Hematopoietic multipotent progenitor cell (in vitro differentiated cells): ENCODE measurements at regions not wholly inside any gene's neighbourhood (a gene's known extent, or its start where the extent isn't known, plus 50 kb on each side); places are given as distances from the start of the nearest gene placed in this dataset.
A peak's percentile ranks its signal among the peaks of the same experiment; 100 is the strongest.
"Not testable (repeated sequence)": the region's sequence is repeated elsewhere in the genome, so short reads cannot be mapped to it uniquely, and the experiment has no call there.

Source experiments
- DNase-seq, 3 donors: peaks; one replicate each; pipeline ENCODE4 v3.0.0-alpha.2; 2011 to 2015; ENCODE audit warnings: low read depth in 2 of 3, low spot score in 2 of 3

DNA sequence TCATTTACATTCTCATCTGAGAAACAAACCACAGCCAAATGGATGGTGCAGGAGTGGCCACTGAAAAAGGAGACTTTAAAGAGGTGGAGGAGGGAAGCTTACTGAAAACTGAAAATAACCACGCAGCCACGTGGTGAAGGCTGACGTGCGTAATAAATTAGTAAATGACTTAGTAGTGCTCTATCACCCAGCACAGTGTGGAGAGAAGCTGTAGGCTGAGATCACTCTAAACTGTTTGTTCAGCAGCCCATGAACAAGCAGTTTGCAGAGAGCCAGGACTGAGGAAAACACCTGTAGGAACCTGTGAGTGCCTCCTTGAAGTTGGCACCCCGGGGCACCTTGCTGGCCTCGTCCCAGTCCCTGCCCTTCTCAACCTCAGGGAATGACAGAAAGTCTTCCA is 193.0 kb downstream of the TXNL1 start:
- no peak for DNase-seq

DNA sequence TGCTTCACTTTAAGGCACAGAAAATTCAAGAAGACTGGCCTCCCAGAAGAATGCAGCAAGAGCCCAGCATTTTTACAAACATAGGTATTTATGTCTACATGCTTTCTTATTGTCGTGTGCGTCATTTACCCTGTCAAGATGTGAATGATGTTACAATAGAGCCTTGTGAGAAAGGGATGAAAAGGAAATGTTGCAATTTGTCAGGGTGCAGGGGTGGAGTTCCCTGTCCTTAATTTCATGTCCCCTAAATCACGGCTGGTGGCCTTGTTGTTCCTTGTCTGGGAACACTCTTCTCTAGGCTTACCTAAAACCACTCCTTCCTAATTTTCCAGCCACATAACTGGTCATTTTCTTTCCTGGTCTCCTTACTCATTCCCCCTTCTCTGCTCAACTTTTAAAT is 194.2 kb downstream of the TXNL1 start:
- DNase-seq = no peak

DNA sequence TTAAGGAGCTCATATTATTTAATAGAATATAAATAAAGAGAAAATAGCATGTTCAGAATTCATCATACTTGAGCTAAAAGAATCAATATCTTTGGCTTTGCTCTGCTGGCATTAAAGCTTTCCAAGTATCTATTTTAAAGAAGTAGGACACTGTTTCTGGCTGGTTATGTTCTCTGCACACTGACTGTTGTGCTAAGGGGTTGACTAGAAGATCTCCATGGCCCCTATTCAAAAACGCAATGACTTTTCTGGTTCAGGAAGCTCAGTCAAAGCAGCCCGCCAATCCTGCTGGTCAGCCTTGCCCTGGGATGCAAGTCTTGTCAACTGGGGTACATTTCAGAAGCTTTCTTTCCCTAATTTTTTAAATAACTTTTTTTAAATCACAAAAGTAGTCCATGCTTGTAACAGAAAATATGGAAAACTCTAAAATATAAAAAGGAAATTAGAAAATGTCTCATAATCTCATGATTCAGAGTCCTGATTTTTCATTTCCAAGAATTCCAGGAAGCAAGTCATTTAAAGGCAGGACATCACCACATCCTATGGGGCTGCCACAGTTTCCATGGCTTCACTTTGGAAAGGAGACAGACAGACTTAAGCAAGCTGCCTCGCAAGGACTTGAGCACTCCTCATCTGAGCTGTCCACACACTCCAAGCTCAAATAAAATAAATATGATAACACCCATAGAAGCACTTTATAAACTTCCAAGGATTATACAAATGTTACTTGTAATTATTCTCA is 195.1 kb downstream of the TXNL1 start:
- DNase-seq = no peak

DNA sequence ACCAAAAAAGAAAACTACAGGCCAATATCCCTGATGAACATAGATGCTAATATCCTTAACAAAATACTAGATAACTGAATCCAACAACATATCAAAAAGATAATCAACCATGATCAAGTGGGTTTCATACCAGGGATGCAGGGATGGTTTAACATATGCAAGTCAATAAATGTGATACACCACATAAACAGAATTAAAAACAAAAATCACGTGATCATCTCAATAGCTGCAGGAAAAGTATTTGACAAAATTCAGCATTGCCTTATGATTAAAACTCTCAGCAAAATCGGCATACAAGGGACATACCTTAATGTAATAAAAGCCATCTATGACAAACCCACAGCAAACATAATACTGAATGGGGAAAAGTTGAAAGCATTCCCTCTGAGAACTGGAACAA is 199.9 kb downstream of the TXNL1 start:
- not testable (repeated sequence) for DNase-seq

DNA sequence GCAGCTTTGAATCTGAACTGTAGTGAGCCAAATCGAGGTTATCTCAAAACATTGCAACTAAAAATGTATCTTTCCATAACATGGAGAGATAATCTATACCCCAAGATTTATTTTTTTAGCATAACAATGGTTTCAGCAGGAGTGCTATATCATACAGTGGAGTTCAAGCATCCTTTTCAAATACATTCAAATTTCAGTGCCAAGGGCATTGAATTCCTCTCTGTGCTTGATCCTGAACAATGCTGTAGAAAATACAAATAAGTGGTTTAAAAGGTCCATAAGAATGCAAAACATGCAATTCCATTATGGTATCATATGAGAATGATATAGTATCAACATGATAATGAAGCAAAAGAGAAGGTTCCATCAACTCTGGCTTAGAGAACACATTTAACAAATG is 201.7 kb downstream of the TXNL1 start:
- DNase-seq = no peak

DNA sequence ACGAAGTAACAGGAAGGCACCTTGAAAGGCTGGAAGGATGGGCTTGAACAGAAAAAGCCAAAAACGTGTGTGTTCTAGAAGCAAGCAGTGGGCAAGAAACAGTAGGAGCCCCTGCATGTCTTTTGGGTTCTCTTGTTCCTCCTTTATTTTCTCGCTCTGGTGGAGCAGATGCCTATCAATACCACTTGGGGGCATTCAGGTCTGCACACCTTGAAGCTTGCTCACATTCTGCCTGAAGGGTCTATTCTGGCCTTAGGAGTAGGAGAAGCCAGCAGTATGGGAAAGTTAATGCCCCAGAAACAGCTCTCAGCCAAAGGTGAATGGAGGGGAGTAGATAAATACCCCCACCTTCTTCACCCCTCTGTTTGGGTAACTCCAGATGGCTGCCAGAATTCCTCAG is 204.5 kb downstream of the TXNL1 start:
- DNase-seq = no peak

DNA sequence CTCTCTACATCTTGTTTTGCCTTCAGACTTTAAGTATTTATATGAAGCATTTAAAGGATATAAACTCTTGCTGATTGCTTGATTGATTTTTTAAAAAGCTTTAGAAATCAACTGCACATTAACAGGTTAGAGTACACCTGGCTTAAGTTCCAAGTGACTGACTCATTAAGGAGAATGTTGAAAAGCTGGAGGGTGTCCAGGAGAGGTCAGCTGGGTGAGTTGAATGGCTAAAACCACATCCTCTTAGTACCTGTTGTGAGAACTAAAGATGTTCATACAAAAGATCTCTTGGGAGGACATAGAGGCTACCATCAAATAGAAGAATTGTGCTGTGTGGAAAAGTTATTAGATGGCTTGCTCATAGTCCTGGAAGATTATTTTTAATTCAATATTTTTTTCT is 206.8 kb downstream of the TXNL1 start:
- no peak for DNase-seq

DNA sequence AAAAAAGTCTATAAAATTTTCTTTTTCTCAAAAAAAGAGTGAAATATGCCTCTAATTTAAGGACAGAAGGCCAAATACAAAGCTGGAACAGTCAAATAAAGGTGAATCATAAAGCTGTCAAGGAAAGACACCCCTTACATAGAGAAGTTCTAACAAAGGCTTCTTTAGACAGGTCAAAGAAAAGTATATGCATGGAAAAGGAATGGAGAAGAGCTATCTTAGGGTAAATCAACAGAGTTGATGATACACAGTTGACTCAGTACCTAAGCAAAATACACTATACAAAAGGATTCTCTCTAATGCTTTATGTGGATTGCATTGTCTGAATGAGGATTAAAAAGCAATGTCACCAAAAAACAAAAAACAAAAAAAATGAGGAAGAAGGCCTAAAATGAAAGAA is 214.8 kb downstream of the TXNL1 start:
- no peak for DNase-seq

DNA sequence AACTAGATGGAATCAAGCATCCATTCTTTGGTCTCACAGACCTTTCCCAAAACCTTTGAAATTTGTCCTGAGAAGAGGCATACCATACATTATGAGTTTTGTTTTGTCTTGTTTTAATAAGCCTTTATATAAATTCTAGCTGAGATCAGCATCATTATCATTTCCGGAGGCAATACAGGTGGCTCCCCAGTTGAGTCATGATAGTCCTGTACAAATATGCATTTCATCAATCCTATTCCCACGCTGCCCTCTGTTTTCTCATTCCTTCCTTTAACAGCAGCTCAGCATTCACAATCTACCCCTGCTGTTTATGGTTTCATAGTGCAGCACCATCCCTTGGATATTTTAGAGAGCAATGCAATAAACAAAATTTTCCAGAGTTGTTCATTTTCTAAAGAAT is 216.7 kb downstream of the TXNL1 start:
- no peak for DNase-seq

DNA sequence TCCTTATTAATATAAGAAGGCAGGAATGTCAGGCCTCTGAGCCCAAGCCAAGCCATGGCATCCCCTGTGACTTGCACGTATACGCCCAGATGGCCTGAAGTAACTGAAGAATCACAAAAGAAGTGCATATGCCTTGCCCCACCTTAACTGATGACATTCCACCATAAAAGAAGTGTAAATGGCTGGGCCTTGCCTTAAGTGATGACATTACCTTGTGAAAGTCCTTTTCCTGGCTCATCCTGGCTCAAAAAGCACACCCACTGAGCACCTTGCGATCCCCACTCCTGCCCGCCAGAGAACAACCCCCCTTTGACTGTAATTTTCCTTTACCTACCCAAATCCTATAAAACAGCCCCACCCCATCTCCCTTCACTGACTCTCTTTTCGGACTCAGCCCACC is 217.5 kb downstream of the TXNL1 start:
- DNase-seq = not testable (repeated sequence)

DNA sequence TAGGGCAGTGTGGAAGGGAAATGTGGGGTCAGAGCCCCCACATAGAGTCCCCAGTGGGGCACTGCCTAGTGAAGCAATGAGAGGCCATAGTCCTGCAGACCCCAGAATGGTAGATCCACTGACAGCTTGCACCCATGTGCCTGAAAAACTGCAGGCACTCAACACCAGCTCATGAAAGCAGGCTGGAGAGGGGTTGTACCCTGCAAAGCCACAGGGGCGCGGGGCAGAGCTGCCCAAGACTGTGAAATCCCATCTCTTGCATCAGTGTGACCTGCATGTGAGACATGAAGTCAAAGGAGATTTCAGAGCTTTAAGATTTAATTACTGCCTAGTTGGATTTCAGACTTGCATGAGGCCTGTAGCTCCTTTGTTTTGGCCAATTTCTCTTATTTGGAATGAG is 224.0 kb downstream of the TXNL1 start:
- no peak for DNase-seq

DNA sequence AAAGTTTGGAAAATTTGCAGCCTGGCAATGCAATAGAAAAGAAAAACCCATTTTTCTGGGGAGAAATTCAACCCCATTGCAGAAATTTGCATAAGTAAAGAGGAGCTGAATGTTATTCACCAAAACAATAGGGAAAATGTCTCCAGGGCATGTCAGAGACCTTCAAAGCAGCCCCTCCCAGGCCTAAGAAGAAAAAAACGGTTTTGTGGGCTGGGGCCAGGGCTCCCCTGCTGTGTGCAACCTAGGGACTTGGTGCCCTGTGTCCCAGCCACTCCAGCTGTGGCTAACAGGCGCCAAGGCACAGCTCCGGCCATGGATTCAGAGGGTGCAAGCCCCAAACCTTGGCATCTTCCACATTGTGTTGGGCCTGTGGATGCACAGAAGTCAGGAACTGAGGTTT is 224.5 kb downstream of the TXNL1 start:
- no peak for DNase-seq

DNA sequence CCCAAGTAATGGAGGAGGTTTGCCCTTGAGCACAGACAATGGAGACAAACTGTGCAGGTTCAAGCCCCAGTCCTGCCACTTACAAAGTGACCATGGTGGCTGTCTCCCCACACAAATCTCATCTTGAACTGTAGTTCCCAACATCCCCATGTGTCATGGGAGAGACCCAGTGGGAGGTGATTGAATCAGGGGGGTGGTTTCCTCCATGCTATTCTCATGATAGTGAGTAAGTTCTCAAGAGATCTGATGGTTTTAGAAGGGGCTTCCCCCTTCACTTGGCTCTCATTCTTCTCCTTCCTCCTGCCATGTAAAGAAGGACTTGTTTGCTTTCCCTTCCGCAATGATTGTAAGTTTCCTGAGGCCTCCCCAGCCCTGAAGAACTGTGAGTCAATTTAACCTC is 225.4 kb downstream of the TXNL1 start:
- no peak for DNase-seq

DNA sequence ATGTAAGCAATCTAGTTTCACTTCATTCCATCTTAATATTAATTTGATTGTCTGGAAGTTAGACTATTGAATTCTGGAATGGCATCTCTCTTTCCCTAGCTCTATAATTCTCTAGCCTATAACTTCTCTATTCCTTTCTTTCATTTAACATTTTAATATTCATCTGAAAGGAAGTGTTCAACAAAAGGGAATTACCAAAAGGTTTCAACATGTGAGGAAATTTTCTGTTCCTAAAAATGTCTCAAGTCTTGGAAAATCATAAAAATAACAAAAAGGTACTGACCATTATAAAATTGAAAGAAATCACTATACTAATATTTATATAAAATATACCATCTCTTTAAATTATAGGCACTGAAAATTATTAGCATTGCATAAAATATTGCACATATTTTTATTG is 228.7 kb downstream of the TXNL1 start:
- DNase-seq = no peak

DNA sequence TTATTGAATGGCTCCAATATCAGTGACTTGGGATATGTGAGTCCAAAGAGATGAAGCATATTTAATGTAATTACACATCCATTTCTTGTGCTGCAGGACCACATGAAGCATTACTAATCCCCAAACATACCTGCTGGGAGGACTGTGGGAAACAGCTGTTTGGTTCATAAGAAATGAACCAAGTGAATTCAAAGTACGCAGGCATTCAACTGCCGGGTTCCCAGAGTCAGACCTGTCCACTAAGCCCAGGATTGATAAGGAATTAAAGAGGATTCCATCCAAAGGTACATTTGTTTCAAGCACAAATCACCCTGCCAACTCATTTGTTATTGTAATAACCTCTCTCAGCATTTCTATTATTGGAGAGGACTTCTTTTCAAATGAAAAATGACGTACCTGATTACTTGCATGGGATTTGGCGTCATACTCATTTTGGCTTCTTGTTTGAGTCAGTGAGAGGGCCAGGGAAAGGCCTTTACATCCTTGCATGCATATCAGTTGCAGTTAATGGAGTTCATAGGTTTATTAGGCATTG is 230.7 kb downstream of the TXNL1 start:
- no peak for DNase-seq

DNA sequence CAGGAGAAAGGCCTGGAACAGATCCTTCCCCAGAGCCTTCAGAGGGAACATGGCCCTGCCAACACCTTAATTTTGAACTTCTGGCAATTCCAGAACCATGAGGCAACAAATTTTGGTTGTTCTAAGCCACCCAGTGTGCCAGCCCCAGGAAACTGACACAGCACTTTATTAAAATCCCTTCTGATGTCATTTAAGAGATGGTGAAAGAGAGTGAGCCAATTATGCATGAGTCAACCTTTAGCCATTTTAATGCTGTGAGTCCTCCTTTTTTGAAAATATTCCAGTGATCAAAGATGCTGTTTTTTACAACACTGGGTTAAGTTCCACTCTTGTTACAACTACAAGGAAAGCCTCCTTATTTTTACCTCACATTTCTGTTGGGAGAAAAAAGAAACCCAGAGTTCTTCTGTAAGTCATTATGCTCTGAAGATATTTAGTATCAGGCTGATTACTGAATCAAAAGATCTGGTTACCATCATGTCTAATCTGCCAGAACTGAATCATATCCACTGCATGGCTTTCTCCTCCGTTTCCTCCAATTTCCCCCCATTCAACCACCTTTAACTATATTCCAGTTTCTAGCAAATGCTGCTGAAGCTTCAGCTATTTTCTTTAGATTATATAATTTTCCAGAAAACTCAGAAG is 235.4 kb downstream of the TXNL1 start:
- DNase-seq = no peak

DNA sequence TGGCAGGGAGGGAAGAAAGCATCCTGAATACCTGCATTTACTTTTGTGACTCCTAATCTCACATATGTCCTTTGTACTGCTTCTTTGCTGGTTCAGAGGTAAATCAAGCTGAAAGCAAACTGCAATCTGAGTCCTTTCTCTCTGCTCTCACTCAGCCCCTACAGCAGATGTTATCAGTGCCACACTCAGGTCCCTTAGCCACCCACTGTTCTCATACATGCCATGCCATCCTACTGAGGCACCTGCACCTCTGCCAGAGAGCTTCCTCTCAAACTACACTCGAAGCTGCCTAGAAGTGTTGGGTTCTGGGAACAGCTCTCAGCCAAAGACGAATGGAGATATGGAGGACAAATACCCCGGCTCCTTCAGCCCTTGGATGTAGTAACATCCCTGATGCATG is 244.5 kb downstream of the TXNL1 start:
- no peak for DNase-seq

DNA sequence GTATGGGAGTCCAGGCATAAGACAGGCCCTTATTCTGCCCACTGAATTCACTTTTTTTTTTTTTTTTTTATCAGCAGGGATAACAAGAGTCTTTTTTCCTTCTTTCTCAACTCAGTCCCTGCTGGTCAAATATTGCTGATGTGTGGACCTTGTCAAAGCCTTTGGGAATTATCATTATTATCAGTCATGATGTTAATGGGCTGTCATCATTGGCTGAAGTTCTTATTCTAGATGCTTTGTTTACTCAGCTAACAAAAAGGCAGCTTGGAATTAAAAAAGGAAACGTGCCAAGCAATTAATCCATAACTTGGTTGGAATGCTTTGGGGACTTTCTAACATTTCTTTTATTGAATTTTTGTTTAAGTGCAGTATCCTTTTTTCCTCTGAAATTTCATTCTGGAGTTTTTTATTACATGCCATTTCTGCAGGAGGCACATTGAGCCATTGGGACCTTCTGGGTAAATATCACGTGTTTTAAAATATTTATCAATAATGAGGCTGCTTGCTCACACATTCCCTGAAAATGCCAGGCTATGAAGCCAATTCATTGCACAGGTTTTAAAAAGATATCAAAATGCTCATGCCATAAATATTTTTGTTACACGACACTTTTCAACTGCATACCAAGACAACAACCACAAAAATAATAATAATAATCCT is 246.3 kb downstream of the TXNL1 start:
- DNase-seq = no peak

DNA sequence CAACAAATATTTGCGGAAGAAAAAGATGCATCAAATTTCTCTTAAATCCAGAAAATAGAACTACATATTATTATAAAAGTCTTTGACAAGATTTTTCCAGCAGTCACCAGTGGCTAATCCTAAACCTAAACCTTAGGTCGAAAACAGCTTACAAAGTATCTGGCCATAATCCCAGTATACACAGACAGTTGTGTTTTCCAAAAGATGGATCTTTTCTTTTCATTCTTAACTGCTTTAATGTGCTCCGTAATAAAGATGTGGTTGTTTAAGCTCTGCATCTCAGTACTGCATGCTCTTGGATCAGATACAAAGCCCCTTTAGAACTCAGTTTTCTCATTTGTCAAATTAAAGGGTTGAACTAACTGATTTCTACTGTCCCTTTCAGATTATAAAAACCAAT is 247.8 kb downstream of the TXNL1 start:
- no peak for DNase-seq

DNA sequence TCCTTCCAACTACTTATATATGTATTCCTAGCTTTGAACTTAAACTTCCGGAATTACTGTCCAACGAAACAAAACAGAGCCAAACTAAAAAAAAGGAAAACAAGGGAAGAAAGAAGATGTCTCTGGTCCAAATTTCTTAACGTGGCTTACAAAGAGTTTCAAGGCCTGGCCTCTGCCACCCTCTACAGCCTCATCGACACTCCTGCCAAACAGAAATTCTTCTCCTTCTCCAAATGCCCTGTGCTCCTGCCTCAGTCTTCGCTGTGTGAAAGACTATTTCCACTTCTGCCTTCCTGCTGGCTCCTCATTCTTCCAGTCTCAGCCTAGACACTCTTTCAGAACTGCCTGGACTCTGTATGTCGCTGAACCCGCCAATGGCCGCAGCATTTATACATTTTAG is 249.2 kb downstream of the TXNL1 start:
- peak in 1 of 3 donors; percentile 29 for DNase-seq

DNA sequence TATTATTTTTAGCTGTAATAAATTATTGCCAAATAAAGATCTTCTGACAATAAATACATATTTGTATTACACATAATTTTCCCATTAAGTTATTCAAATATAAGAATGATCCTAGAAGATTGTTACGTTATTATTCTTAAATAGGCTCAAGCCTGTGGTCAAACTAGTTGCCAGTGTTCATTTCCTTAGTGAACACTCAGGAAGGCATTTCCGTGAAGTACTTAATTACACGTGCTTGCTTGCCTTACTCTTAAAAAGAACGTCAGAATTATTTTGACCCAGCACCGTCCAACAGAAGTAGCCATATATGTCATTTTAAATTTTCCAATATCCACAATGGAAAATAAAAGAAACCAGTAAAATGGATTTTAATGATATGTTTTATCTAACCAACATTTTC is 249.8 kb downstream of the TXNL1 start:
- no peak for DNase-seq

DNA sequence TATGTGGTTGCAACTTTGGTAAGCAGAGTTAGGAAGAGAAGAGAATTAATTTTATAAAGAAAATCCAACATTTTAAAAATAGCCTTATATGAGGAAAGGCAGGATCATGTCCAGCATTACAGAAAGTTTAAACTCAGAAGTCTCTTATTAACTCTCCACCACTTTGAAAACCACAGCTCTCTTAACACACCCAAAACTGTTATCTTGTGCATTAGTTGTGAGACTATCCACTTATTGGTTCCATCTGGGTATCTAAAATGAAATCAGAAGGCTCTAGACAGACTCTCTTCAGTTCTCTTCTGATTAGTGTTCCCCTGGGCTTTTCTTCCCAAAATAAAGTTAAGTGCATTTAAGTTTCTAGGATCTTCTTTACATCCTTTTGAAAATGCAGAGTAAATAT is 251.5 kb downstream of the TXNL1 start:
- no peak for DNase-seq
